GM19397 (cell line): ENCODE measurements at regions not wholly inside any gene's neighbourhood (a gene's known extent, or its start where the extent isn't known, plus 50 kb on each side); places are given as distances from the start of the nearest gene placed in this dataset.

Source experiments
- ATAC-seq: cut with Tn5 transposase; IDR thresholded peaks from one replicate; pipeline ENCODE4 v1.9.1; 2021; ENCODE audit warnings: mild to moderate bottlenecking, moderate library complexity; ENCODE audit not compliant: unreplicated experiment

DNA sequence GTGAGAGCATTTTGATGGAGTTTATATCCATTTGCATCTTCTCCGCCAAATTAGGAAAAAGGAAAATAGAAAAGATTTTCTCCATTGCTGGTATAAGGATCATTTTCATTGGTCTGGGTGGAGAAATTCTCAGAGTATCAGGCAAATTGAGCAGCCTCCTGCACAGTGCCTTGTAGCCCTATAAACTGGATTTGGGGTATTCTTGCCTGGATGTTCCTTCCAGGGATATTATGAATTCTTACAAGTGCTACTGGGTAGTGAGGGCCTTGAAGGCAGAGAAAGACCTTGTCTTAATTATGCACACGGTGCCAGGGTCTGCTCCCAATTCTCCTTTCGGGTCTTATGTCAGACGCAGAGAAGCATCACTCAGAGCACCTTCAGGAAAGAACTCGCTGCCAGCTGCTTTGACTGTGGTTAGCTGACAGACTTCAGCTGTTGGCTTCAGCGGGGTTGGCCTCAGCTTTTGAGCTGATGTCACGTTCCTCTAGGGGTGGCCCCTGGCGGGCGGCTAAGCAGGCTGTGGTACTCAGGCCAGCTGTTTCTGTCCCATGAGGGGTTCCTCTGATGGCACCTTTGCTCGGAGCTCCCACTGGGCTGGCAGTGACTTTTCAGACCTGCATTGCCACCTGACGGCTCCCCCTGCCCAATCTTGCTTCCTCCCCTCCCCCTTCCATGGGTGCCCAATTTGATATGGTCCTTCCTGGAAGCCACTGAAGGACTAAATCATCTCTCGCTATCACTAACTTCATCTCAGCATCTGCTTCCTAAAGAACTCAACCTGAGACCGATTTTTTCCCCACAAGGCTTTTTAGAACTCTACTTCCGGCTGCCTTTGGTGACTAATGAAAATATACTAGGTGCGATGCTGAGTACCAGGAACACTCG lies 519.5 kb downstream of the BCOR start:
- ATAC-seq: peak; percentile 99

GRCh38 chrX:39580043-39580442 lies 517.7 kb downstream of the BCOR start:
- ATAC-seq: no peak

DNA sequence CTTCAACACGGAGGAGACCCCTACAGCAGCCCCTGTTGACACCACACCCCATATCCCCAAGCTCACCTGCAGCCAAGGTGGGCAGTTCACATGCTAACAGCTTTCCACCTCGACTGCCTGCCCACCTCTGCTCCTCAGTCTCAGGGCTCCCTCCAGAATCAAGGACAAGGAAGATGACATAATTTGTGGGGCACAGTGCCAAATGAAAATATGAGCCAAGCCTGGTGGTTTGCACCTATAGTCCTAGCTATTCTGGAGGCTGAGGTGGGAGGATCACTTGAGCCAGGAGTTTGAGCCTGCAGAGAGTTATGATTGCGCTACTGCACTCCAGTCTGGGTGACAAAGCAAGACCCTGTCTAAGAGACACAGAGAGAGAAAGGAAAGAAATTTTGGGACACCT lies 516.3 kb downstream of the BCOR start:
- no peak for ATAC-seq

DNA sequence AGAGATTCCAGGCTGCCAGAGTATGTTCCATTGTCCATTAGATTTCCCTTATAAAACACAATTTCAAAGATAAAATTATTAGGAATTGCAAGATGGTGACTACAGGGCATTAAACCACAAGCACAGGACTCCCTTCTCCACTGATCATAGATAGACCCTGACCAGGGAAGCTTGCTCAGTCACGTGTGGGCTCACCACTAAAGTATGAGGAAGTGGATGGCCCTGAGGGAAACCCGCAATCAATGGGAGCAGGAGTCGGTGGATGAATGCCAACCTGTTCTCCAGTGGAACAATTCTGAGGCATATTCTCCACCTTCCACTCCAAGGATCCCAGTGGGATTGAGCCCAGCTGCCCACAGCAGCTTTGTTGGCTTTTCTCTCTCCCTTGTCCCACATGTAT lies 515.7 kb downstream of the BCOR start:
- ATAC-seq: no peak

DNA sequence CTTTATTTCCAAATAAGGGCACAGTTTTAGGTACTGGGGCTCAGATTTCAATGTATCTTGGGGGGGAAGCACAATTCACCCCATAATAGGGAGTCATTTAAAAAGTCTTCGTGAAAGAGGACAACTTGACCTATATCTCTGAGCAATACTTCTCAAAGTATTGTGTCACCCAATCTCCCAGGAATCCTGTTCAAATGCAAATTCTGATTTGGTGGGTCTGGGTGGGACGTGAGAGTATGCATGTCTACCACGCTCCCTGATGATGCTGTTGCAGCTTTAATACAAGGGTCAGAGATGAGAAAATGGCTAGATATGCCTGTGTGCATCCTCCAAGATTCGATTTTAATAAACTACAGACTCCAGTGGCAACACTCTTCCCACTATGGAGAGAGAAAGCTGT lies 514.8 kb downstream of the BCOR start:
- ATAC-seq: no peak

DNA sequence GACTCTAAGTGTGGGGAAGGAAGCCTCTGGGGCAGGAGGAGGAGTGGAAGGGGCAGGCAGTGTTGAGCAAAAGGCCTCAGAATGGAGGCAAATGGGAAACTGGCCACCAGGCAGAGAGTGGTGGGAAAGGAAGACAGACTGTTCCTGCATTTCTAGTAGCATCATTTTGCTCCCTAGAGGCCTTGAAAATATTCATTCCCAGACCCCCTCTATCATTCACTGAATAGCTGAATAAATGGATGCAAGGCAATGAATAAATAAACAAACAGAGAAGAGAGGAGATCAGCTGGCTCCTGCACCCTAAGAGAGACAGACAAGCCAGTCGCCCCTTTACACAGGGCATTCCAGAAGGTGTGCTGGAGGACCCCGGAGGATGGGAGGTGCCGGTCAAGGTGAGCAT lies 511.9 kb downstream of the BCOR start:
- no peak for ATAC-seq

- no peak for ATAC-seq
Observed at GRCh38 chrX:39586359-39586758, 511.4 kb downstream of the BCOR start.

DNA sequence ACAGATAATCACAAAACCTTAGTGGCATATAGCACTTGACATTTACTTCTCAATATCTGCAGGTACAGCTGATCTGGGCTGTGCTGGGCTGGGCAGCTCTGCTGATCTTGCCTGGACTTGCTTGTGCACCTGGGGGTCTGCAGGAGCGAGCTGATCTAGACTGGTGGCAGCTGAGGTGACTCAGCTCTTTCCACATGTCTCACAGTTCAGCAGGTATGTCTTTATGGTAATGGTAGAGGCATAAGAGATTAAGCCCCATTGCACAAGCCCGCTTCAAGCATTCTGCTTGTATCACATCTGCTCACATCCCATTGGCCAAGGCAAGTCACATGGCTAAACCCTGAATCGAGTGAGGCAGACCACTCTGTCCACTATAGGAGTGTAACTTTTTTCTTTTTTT lies 506.7 kb downstream of the BCOR start:
- ATAC-seq: no peak

GRCh38 chrX:39592776-39593175 lies 505.0 kb downstream of the BCOR start:
- ATAC-seq: no peak

- ATAC-seq: no peak
Observed at GRCh38 chrX:39595977-39596376, 501.8 kb downstream of the BCOR start.

- no peak for ATAC-seq
Observed at GRCh38 chrX:39596437-39596836, 501.3 kb downstream of the BCOR start.

GRCh38 chrX:39599339-39599738 lies 498.4 kb downstream of the BCOR start:
- ATAC-seq: no peak

- ATAC-seq: no peak
Observed at GRCh38 chrX:39600222-39600621, 497.5 kb downstream of the BCOR start.

GRCh38 chrX:39601231-39602177 lies 496.3 kb downstream of the BCOR start:
- ATAC-seq: no peak

GRCh38 chrX:39602195-39602594 lies 495.6 kb downstream of the BCOR start:
- ATAC-seq: no peak

DNA sequence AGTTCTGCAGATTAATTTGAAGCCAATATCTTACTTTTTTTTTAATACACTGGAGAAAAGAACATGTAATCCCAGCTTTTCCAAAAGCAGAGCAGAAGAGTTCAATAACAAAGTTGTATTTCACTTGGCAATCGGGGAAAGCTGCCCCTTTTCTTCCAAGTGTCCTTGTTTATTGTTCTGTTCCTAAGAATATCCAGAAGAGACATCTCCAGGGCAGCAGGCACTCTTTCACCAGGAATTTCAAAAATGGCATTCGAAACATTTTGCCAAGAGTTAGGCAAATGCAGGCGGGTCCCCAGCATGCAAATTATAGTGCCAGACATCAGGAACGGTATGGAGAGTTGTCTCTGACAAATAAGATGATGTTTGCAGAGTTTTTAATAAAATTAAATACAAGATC lies 494.5 kb downstream of the BCOR start:
- no peak for ATAC-seq

DNA sequence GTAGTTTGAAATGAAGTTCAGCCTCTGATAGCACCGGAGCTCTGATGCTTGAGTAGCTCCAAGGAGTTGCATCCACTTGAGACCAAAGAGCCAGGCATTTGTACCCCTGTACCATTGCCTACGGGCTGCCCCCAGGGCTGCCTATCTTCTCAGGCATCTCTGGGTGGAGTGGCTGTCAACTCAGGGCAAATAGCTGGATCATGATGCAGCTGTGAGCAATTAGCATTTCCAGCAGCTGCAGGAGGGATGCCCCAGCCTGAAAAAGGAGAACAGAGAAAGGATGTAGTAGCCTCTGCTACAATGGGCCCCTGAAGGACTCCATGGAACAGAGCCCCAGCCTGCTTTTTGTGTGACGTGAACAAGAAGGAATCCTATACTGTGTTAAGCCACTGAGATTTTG lies 492.6 kb downstream of the BCOR start:
- ATAC-seq: no peak

DNA sequence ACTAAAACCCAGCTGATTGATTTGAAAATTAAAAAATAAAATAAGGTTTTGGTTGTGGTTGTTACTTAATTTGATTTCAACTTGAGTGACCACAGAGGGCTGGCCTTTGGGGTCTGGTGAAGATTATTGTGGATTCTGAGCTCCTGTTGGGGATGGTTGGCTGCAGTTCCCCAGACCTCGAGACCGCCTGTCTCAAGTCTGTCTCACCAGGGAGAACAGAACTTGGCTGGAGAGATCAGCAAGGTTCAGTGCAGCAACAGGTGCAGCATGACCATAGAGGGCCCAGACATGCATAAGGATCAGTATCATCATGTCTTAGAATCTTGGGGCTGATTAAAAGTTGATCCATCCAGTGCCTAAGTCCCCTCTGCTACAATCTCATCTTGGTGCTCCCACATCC lies 491.9 kb downstream of the BCOR start:
- no peak for ATAC-seq

- ATAC-seq: no peak
Observed at GRCh38 chrX:39609941-39610340, 487.8 kb downstream of the BCOR start.

- no peak for ATAC-seq
Observed at GRCh38 chrX:39611468-39611867, 486.3 kb downstream of the BCOR start.

- no peak for ATAC-seq
Observed at GRCh38 chrX:39613482-39613995, 484.2 kb downstream of the BCOR start.
